GM23338 (cell line): ENCODE measurements at regions not wholly inside any gene's neighbourhood (a gene's known extent, or its start where the extent isn't known, plus 50 kb on each side); places are given as distances from the start of the nearest gene placed in this dataset.

Experiments used
- ATAC-seq: fragments of 200-7000 bp; cut with Tn5 transposase; 3 replicates; pipeline ENCODE4 v1.9.1; 2020
- DNase-seq: peaks from one replicate; pipeline ENCODE4 v3.0.0-alpha.2; 2015; ENCODE audit warnings: low spot score
- H2AFZ ChIP-seq: fragments of 200-600 bp; sonication (generic); 2 replicates; pipeline ENCODE4 v1.8.0; 2016; ENCODE audit warnings: antibody characterized with exemption, mild to moderate bottlenecking, moderate library complexity
- H3F3A ChIP-seq: fragments of 200-600 bp; sonication (generic); replicated peaks from 2 replicates; pipeline ENCODE4 v1.8.0; 2017; ENCODE audit warnings: antibody characterized with exemption, mixed run types, low read depth
- H3K27ac ChIP-seq: fragments of 200-600 bp; sonication (generic); 2 replicates; pipeline ENCODE4 v1.6.1; 2016; ENCODE audit warnings: low read depth
- H3K27me3 ChIP-seq: fragments of 200-600 bp; sonication (generic); 2 replicates; pipeline ENCODE4 v1.8.0; 2016; ENCODE audit warnings: mild to moderate bottlenecking, mixed run types, moderate library complexity; ENCODE audit not compliant: insufficient read depth
- H3K36me3 ChIP-seq: fragments of 200-600 bp; sonication (generic); 2 replicates; pipeline ENCODE4 v1.8.0; 2016; ENCODE audit warnings: mild to moderate bottlenecking; ENCODE audit not compliant: insufficient read depth
- H3K4me1 ChIP-seq: fragments of 200-600 bp; sonication (generic); 2 replicates; pipeline ENCODE4 v1.8.0; 2016; ENCODE audit warnings: mild to moderate bottlenecking, moderate library complexity; ENCODE audit not compliant: insufficient read depth
- H3K4me2 ChIP-seq: fragments of 200-600 bp; sonication (generic); 2 replicates; pipeline ENCODE4 v1.7.1; 2017; ENCODE audit warnings: mixed run types
- H3K4me3 ChIP-seq: fragments of 200-600 bp; sonication (generic); 2 replicates; pipeline ENCODE4 v1.6.1; 2016; ENCODE audit warnings: mixed run types
- H3K79me2 ChIP-seq: fragments of 200-600 bp; sonication (generic); replicated peaks from 2 replicates; pipeline ENCODE4 v1.8.0; 2017; ENCODE audit warnings: mild to moderate bottlenecking; ENCODE audit not compliant: insufficient read depth
- H3K9me2 ChIP-seq: fragments of 200-600 bp; sonication (generic); 2 replicates; pipeline ENCODE4 v1.8.0; 2017; ENCODE audit not compliant: insufficient read depth
- H4K20me1 ChIP-seq: fragments of 200-600 bp; sonication (generic); replicated peaks from 2 replicates; pipeline ENCODE4 v1.8.0; 2017; ENCODE audit warnings: mild to moderate bottlenecking; ENCODE audit not compliant: insufficient read depth
- H3K27ac Mint-ChIP-seq: 2 replicates; pipeline ENCODE4 v1.8.0; 2020; ENCODE audit warnings: inconsistent platforms, mild to moderate bottlenecking, moderate library complexity, mixed read lengths
- H3K27me3 Mint-ChIP-seq: 3 replicates; pipeline ENCODE4 v1.8.0; 2022; ENCODE audit warnings: low read depth, mild to moderate bottlenecking, moderate library complexity, mixed read lengths, inconsistent platforms; ENCODE audit not compliant: insufficient read depth, poor library complexity
- H3K36me3 Mint-ChIP-seq: 3 replicates; pipeline ENCODE4 v1.8.0; 2021; ENCODE audit warnings: low read depth, mild to moderate bottlenecking, inconsistent platforms, moderate library complexity, mixed read lengths
- H3K4me1 Mint-ChIP-seq: 3 replicates; pipeline ENCODE4 v1.8.0; 2020; ENCODE audit warnings: mild to moderate bottlenecking, inconsistent platforms, mixed read lengths
- H3K4me3 Mint-ChIP-seq: 3 replicates; pipeline ENCODE4 v1.8.0; 2021; ENCODE audit warnings: moderate library complexity, mild to moderate bottlenecking, inconsistent platforms, mixed read lengths
- H3K9me3 Mint-ChIP-seq: 3 replicates; pipeline ENCODE4 v1.8.0; 2020; ENCODE audit warnings: moderate library complexity, mild to moderate bottlenecking, inconsistent platforms, mixed read lengths
- CREB1 ChIP-seq: fragments of 250-450 bp; sonication (Bioruptor Pico); IDR thresholded peaks from 2 replicates; pipeline ENCODE4 v1.5.0; 2020; ENCODE audit warnings: low read depth, mild to moderate bottlenecking, moderate library complexity
- ETS1 ChIP-seq: IDR thresholded peaks from 2 replicates; pipeline ENCODE4 v1.6.1; 2016; ENCODE audit warnings: antibody characterized with exemption
- EZH2 ChIP-seq: fragments of 200-600 bp; sonication (generic); IDR thresholded peaks from one replicate; pipeline ENCODE4 v1.8.0; 2017; ENCODE audit warnings: antibody characterized with exemption, mild to moderate bottlenecking, low read depth; ENCODE audit not compliant: unreplicated experiment
- EZH2phosphoT487 ChIP-seq: fragments of 200-600 bp; sonication (generic); IDR thresholded peaks from one replicate; pipeline ENCODE4 v1.8.1; 2018; ENCODE audit warnings: antibody characterized with exemption; ENCODE audit not compliant: unreplicated experiment
- JUNB ChIP-seq: IDR thresholded peaks from one replicate; pipeline ENCODE4 v1.6.1; 2016; ENCODE audit warnings: antibody characterized with exemption; ENCODE audit not compliant: unreplicated experiment
- NANOG ChIP-seq: IDR thresholded peaks from 2 replicates; pipeline ENCODE4 v1.6.1; 2016; ENCODE audit warnings: antibody characterized with exemption, borderline replicate concordance
- POLR2AphosphoS5 ChIP-seq: IDR thresholded peaks from 2 replicates; pipeline ENCODE4 v1.6.1; 2016; ENCODE audit warnings: antibody characterized with exemption, low read depth
- REST ChIP-seq: IDR thresholded peaks from one replicate; pipeline ENCODE4 v1.6.1; 2018; ENCODE audit warnings: antibody characterized with exemption; ENCODE audit not compliant: unreplicated experiment
- STAT1 ChIP-seq: IDR thresholded peaks from one replicate; pipeline ENCODE4 v1.6.1; 2016; ENCODE audit warnings: antibody characterized with exemption; ENCODE audit not compliant: unreplicated experiment
- ZNF114 ChIP-seq: fragments of 250-450 bp; sonication (Bioruptor Pico); IDR thresholded peaks from 2 replicates; pipeline ENCODE4 v1.5.0; 2020; ENCODE audit warnings: mild to moderate bottlenecking, moderate library complexity
- ZNF331 ChIP-seq: fragments of 250-450 bp; sonication (Bioruptor Pico); IDR thresholded peaks from 2 replicates; pipeline ENCODE4 v1.5.0; 2020; ENCODE audit warnings: low read depth, mild to moderate bottlenecking, moderate library complexity

GRCh38 chr2:121919803-121920202 is 164.4 kb downstream of the TSN start:
- Mint-ChIP-seq H3K4me1 (no peaks in the 10 kb centered on the region), H3K9me3 (no peaks in the 10 kb centered on the region), H3K27me3 (peaks cover 6% of the 10 kb centered on the region), H3K4me3 (no peak overlapping the region), H3K27ac (no peak overlapping the region), H3K36me3 (no peaks in the 10 kb centered on the region)
- H3K79me2 ChIP-seq: no peaks in the 10 kb centered on the region
- H3K9me2 ChIP-seq: no peaks in the 10 kb centered on the region; the same call in none of the 2 replicates
- H3K27me3 ChIP-seq: no peaks in the 10 kb centered on the region
- no peak overlapping the region for H3K4me3 ChIP-seq
- no peak for TF ChIP-seq EZH2
- no peak for TF ChIP-seq ZNF331 (CRISPR knock-in tag)
- no peak for TF ChIP-seq EZH2phosphoT487
- TF ChIP-seq STAT1: no peak
- TF ChIP-seq CREB1: no peak
- TF ChIP-seq POLR2AphosphoS5: no peak
- TF ChIP-seq NANOG: no peak
- TF ChIP-seq ETS1: no peak
- TF ChIP-seq JUNB: no peak
- no peaks in the 10 kb centered on the region for H3K36me3 ChIP-seq
- no peak overlapping the region for H3K4me2 ChIP-seq
- no peaks in the 10 kb centered on the region for H3K4me1 ChIP-seq
- H2AFZ ChIP-seq: no peak overlapping the region
- DNase-seq (no peak), ATAC-seq (no peak)
- no peaks in the 10 kb centered on the region for H3F3A ChIP-seq
- H4K20me1 ChIP-seq: no peaks in the 10 kb centered on the region
- no peak overlapping the region for H3K27ac ChIP-seq

- no peak for ATAC-seq
- H3K9me2 ChIP-seq: no peaks in the 10 kb centered on the region
- no peak for TF ChIP-seq ZNF114 (CRISPR knock-in tag)
- TF ChIP-seq ETS1: no peak
- no peak for TF ChIP-seq POLR2AphosphoS5
Observed at GRCh38 chr2:121925466-121925865, 170.0 kb downstream of the TSN start.

GRCh38 chr2:121943285-121943684 is 187.8 kb downstream of the TSN start:
- H3K9me3 Mint-ChIP-seq: no peaks in the 10 kb centered on the region
- no peaks in the 10 kb centered on the region for H3K4me1 Mint-ChIP-seq
- Histone ChIP-seq H3K9me2 (no peaks in the 10 kb centered on the region), H4K20me1 (no peaks in the 10 kb centered on the region), H3K79me2 (no peaks in the 10 kb centered on the region), H2AFZ (no peak overlapping the region), H3K4me1 (no peaks in the 10 kb centered on the region), H3F3A (no peaks in the 10 kb centered on the region), H3K4me3 (no peak overlapping the region), H3K36me3 (no peaks in the 10 kb centered on the region), H3K4me2 (no peak overlapping the region), H3K27me3 (no peaks in the 10 kb centered on the region), H3K27ac (no peak overlapping the region)
- no peak overlapping the region for H3K4me3 Mint-ChIP-seq
- ATAC-seq (no peak), DNase-seq (no peak)
- no peak overlapping the region for H3K27ac Mint-ChIP-seq
- H3K27me3 Mint-ChIP-seq: no peaks in the 10 kb centered on the region
- H3K36me3 Mint-ChIP-seq: no peaks in the 10 kb centered on the region
- TF ChIP-seq ETS1: no peak
- no peak for TF ChIP-seq EZH2phosphoT487
- no peak for TF ChIP-seq REST
- TF ChIP-seq NANOG: no peak
- TF ChIP-seq ZNF331 (CRISPR knock-in tag): no peak

More at GRCh38 chr2:121925466-121925865, 170.0 kb downstream of the TSN start:
- Histone ChIP-seq H3K4me2 (no peak overlapping the region), H3K79me2 (no peaks in the 10 kb centered on the region), H2AFZ (no peak overlapping the region), H3K4me3 (no peak overlapping the region), H3K4me1 (no peaks in the 10 kb centered on the region), H3K27ac (no peak overlapping the region), H4K20me1 (no peaks in the 10 kb centered on the region), H3K36me3 (no peaks in the 10 kb centered on the region), H3F3A (no peaks in the 10 kb centered on the region), H3K27me3 (no peaks in the 10 kb centered on the region)
- H3K27me3 Mint-ChIP-seq: peaks cover 4% of the 10 kb centered on the region
- H3K4me1 Mint-ChIP-seq: no peaks in the 10 kb centered on the region
- H3K9me3 Mint-ChIP-seq: no peaks in the 10 kb centered on the region
- H3K36me3 Mint-ChIP-seq: no peaks in the 10 kb centered on the region
- DNase-seq: no peak
- H3K4me3 Mint-ChIP-seq: no peak overlapping the region
- H3K27ac Mint-ChIP-seq: no peak overlapping the region
